GM21367 (cell line): ENCODE measurements at regions not wholly inside any gene's neighbourhood (a gene's known extent, or its start where the extent isn't known, plus 50 kb on each side); places are given as distances from the start of the nearest gene placed in this dataset.

Experiments
- ATAC-seq: cut with Tn5 transposase; IDR thresholded peaks from one replicate; pipeline ENCODE4 v1.9.1; 2021; ENCODE audit not compliant: unreplicated experiment

DNA sequence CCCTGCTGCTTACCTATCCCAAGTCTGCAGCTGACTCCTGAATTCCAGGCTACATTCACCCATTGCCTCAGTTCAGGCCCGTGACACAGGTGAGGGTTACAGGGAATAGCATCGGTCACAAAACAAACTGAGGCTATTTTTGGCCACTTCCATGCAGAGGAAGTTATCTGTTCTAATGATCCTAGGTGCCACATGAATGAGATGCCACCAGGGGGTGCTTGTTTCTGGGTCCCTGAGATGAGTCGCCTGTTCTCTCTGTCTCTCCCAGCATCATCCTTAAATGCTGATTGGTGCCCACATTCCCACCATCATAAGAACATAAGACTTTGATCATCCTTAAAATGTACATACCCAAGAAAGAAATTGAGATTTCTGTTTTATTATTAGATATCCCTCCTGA, 119.0 kb upstream of the CELF4 start:
- no peak for ATAC-seq

DNA sequence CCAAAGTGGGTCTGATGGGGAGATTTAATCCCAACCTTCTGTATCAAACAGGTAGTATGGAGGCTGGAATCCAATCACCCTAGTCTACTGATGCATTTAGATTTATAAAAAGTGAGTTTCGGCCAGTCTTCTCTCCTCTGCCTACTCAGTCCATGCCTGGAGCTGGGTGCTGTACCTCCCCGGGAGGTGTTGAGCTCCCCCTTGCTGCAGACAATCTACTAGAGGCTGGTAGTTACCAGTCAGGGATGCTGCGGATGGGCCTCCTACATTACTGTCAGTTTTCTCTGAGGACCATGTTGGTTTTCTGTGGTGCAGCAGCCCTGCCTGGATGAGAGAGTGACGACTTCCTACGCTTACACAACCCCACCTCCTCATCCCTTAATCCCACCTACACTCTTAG, 118.6 kb upstream of the CELF4 start:
- ATAC-seq: no peak

DNA sequence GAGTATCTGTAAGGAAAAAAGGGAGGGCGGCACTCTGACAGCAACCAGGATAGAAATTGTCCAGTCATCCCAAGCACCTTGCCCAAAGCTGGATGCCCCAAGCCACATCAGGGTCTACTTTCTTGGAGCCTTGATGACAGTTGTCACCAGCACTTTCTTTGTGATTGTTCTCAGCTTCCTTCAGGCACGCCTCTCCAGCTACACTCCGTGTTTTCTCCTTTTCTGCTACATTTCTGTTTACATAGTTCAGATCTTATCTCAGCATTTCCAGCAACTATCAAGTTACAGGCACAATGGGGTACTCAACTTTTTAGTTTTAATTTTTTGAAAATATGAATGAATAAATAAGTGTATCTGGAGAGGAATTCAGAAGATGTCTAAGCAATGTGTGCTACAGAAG, 115.3 kb upstream of the CELF4 start:
- ATAC-seq: no peak

DNA sequence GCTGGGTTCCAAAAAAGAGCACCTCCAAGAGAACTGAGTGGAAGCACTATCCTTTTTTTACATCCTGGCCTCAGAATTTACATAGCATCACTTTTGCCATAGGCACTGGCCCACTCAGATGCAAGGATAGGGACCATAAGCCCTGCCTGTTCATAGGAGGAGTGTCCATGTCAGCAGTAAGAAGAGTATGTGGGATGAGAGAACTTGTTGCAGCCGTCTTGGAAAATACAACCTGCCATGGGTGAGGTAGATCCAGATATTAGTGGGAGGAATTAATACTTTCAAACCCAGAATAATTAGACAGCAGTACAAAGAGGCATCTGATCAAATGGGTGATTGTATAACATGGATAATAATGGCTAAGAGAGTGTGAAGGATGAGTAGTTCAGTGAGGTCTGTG, 110.7 kb upstream of the CELF4 start:
- no peak for ATAC-seq

DNA sequence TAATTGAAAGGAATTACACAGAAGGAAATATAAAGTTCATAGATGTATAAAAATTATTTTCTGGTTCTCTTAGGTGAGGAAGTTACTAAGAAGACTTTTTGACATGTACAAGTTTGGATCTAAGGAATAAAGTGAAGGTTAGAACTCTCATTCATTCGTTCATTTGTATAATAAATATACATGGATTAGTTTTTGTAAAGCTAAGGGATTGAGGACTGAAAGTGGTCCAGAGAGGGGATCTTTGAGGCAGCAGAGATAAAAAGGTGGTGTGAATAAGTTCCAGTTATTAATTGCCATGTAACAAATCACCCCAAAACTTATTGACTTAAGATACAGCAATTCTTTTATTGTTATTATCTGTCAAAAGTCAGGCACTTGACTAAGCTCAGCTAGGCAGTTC, 110.1 kb upstream of the CELF4 start:
- ATAC-seq: no peak

DNA sequence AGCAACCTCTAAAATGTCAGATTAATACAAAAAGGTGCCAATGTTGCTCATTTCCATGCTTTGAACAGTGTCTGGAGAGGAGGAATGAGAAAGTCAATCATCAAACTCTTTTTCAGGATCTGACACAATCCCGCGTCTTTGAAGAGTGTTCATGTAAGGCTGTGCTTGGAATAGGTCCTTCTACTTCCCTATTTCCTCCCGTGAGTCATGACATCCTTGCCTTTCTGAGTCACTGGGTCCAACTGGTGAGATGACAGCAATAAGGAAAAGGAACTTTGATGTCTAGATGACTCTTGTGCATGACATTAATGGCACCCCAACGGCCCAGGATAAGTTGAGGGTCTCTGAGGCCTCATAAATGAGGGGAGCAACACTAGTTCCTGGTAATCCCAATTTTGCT, 109.0 kb upstream of the CELF4 start:
- no peak for ATAC-seq

DNA sequence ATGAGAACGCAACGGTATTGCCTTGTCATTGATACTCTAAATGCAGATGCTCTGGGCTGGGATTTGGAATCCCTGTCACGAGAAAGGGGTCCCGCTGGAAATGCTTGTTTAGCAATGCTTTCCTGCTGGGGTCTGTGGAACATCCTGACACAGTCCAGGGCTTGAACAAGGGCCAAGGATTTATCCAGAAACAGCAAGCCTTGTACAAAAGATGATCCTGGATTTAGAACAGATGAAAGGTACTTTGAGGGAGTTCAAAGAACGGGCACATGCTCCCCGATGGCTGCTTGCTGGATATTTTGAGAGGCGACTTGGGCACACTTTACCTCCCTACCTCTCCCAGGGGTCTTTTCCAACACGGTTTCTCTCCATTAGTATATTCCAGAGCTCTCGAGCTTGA, 108.1 kb upstream of the CELF4 start:
- ATAC-seq: no peak

- no peak for ATAC-seq
Observed at GRCh38 chr18:37672932-37673595, 107.5 kb upstream of the CELF4 start.

DNA sequence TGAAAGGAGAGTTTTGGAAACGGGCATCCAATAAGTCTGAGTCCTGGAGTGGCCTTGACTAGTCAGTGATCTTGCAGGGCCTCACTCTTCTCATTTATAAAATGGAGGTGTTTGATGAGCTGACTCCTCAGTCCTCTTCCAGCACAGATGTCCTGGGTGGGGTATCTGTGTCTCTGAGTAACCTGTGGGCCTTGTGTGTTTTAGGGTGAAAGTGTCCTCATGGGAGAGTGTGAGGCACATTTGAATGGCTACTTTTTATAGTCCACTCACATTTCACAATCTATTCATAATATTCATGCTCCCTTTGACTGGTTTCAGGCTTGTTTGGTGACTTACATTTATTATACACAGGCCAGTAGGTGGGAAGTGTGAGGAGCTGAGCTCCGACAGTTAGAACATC, 106.4 kb upstream of the CELF4 start:
- ATAC-seq: no peak

DNA sequence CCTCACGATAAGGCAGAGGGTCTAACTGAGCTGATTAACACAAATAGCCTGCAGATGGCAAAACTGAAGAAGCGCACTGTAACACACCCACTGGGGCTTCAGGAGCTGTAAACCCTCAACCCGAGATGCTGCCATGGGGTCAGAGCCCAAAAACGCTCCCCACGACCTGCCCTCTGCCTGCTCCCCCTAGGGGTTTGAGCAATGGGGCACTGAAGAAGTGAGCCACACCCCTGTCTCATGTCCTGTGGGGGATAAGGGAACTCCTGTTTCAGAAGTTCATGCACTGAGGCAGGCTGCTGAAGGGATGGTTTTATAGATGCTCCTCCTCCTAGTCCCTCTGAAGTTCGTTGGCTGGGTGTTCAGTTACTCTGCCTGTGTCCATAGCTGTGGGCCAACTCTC, 105.9 kb upstream of the CELF4 start:
- ATAC-seq: no peak

- no peak for ATAC-seq
Observed at GRCh38 chr18:37671119-37671518, 105.5 kb upstream of the CELF4 start.

GRCh38 chr18:37669991-37670534, 104.5 kb upstream of the CELF4 start:
- ATAC-seq: no peak

- no peak for ATAC-seq
Observed at GRCh38 chr18:37668971-37669747, 103.6 kb upstream of the CELF4 start.

- ATAC-seq: no peak
Observed at GRCh38 chr18:37667836-37668235, 102.2 kb upstream of the CELF4 start.

DNA sequence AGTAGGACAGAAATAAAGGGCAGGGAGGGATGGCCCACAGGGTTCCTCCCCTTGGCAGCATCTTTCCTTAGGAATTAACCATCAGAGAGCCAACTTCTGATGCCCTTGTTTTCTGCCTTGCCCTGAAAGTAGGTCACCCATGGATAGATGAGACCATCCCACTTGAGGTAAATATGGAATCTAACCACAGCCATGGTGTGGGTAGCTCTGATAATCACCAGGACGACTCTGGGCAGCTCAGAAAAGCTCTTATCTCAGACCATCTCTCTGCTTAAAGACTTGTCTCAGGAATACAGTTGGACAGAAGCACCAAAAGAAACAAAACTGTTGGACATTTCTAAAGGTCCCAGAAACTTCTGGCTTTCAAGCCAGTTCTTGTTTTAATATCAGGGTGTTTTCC, 101.4 kb upstream of the CELF4 start:
- ATAC-seq: no peak

GRCh38 chr18:37666451-37666850, 100.9 kb upstream of the CELF4 start:
- no peak for ATAC-seq

DNA sequence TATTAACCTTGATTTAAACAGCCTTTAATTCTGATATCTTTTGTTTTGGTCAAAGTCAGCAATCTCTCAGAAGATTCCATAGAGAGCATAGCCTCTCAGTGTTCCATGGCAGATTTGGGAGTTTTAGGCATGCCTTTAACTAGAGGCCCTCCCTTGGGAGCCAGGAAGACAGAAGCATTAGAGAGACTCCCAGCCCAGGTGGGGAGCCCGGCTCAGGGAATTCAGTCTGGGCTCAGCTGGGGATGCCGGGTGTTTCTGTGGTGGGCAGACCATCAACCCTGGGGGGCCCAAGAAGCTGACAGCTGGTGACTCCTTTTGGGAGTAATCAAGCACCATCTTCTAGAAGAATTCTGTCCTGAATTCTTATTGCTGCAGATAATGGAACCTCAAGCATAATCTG, 99.7 kb upstream of the CELF4 start:
- no peak for ATAC-seq

- ATAC-seq: no peak
Observed at GRCh38 chr18:37663446-37663845, 97.8 kb upstream of the CELF4 start.

DNA sequence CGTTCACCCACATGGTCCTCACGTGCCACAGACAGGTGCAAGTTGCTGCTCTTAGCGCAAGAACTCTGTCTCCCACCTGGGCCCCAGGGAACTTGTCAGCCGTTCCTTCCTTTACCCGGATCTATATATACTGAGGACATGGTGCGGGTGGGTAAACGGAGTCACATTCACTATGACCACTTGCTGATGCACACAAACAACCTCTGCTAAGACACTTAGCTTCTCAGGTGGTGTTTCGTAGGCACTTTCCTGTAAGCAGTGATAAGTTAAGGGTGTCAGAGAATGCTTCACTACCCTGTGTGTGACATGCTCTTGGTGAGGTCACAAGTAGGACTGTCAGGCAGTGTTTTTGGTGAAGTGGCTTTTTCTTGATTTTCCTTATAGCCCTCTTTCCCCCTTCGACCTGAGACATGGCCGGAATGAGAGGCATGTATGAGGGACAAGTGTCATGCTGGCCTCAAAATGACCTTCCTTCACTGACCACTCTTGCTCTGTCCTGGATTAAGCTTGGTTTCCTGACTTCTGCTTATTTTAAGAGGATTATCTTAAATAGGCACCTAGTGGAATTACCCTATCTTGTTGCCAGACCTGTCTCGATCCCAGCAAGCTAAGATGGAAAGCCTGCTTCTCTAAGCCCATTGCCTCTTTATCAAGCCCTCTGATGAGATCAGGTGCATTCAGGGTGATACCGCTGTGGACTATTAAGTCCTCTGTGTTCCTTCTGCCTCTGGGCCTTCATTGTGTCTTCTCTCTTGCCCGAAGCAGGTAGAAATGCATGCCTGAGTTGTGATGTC, 97.1 kb upstream of the CELF4 start:
- ATAC-seq: no peak

DNA sequence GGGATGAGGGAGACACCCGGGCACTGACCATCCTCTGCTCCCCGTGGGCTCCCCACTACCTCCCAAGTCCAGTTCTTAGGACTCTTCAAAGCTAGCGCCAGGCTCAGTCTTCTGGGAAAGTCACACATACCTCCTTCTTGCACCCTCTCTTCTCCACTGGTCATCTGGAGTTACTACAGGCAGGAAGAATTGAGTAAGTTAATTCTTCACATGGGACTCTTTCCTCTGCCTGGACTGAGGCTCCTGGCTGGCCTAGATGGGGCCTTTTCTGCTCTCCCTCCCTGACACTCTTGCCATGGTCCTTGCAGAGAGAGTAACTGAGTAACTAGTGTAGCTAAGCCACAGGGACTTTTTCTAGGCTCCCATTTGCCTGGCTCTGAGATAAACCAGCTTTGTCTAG, 96.5 kb upstream of the CELF4 start:
- no peak for ATAC-seq

DNA sequence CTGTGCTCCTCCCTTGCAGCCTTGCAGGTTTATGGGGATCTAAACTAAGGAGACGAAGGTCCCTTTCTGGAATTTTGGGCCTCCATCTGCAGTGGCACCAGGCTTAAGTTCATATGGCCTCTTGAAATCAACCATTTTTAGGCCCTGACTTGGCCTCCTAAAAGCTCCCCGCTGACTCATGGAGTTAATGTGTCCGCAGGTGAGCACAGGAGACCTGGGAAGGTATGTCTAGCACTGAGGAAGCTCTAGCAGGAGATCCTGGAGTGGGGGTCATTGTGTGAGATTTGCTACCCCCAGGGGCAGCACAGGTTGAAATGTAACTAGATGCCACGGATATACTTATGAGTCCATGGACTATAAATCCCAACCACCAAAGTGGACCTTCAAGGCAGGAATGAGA, 95.9 kb upstream of the CELF4 start:
- ATAC-seq: no peak

- ATAC-seq: no peak
Observed at GRCh38 chr18:37661061-37661460, 95.5 kb upstream of the CELF4 start.
